Uterus (tissue), 2 donors: ENCODE measurements at regions not wholly inside any gene's neighbourhood (a gene's known extent, or its start where the extent isn't known, plus 50 kb on each side); places are given as distances from the start of the nearest gene placed in this dataset.

Source experiments
- POLR2A ChIP-seq, 2 donors: fragments of 450-650 bp; IDR thresholded peaks; one replicate each; pipeline ENCODE4 v1.6.1; 2016; ENCODE audit warnings: antibody characterized with exemption in 2 of 2, mild to moderate bottlenecking in 1 of 2, moderate library complexity in 1 of 2
- TF ChIP-seq, protein P1 (sequence below), 4 experiments: fragments of 200-600 bp in 2 of 4; fragments of 450-650 bp in 2 of 4; sonication (generic) in 2 of 4; IDR thresholded peaks; one replicate each; pipeline ENCODE4 v1.5.1; 2016 to 2019; ENCODE audit warnings: antibody characterized with exemption in 4 of 4, mild to moderate bottlenecking in 2 of 4, moderate library complexity in 1 of 4

DNA sequence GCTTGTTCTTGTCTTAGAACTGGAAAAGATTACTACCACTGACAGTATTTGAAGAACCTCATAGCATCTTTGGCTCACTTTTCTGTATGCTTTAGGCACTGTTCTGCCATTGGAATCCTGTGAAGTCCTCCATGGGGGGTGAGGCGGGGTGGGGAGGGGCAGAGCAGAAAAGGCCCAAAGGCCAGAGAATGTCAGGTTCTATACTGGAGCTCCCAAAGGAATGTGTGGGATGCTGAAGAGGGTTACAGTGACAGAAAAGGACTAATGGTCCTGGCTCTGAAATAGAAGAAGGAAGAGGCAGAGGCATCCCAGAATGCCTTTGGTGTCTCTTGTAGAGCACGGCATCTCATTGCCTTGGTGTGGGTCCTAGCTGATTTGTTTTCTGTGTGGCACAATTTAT, 141.9 kb downstream of the HAUS1 start:
- TF ChIP-seq POLR2A (IDR thresholded peaks at IDR 0.05) = no peak
- TF ChIP-seq, protein P1, sequence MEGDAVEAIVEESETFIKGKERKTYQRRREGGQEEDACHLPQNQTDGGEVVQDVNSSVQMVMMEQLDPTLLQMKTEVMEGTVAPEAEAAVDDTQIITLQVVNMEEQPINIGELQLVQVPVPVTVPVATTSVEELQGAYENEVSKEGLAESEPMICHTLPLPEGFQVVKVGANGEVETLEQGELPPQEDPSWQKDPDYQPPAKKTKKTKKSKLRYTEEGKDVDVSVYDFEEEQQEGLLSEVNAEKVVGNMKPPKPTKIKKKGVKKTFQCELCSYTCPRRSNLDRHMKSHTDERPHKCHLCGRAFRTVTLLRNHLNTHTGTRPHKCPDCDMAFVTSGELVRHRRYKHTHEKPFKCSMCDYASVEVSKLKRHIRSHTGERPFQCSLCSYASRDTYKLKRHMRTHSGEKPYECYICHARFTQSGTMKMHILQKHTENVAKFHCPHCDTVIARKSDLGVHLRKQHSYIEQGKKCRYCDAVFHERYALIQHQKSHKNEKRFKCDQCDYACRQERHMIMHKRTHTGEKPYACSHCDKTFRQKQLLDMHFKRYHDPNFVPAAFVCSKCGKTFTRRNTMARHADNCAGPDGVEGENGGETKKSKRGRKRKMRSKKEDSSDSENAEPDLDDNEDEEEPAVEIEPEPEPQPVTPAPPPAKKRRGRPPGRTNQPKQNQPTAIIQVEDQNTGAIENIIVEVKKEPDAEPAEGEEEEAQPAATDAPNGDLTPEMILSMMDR (IDR thresholded peaks at IDR 0.05) = no peak
